Ovary (tissue), 7 donors: ENCODE measurements at regions not wholly inside any gene's neighbourhood (a gene's known extent, or its start where the extent isn't known, plus 50 kb on each side); places are given as distances from the start of the nearest gene placed in this dataset.

Source experiments
- DNase-seq, 5 donors: peaks; one replicate each; pipeline ENCODE4 v3.0.0-alpha.2; 2019 to 2020
- H3K27ac ChIP-seq, 2 donors: fragments of 200-600 bp; one replicate each; pipeline versions ENCODE4 v1.5.1 to v1.8.0; 2019 to 2022
- H3K27me3 ChIP-seq: fragments of 200-600 bp; one replicate; pipeline ENCODE4 v1.8.0; 2022
- H3K36me3 ChIP-seq: fragments of 200-600 bp; sonication (generic); one replicate; pipeline ENCODE4 v1.5.1; 2019
- H3K4me1 ChIP-seq: one replicate; pipeline ENCODE4 v1.8.1; 2013; ENCODE audit warnings: mild to moderate bottlenecking, moderate library complexity; ENCODE audit not compliant: insufficient read depth
- H3K4me3 ChIP-seq: fragments of 200-600 bp; sonication (generic); one replicate; pipeline ENCODE4 v1.5.1; 2017
- H3K9me3 ChIP-seq, 2 donors: fragments of 200-600 bp in 1 of 2; sonication (generic) in 1 of 2; one replicate each; pipeline versions ENCODE4 v1.5.1 to v1.8.1; 2013 to 2019; ENCODE audit warnings: mild to moderate bottlenecking in 1 of 2, moderate library complexity in 1 of 2
- EP300 ChIP-seq: sonication (generic); formaldehyde crosslinking; IDR thresholded peaks from one replicate; pipeline ENCODE4 v1.6.1; 2017; ENCODE audit warnings: antibody characterized with exemption
- POLR2A ChIP-seq: fragments of 450-650 bp; IDR thresholded peaks from one replicate; pipeline ENCODE4 v1.6.1; 2017; ENCODE audit warnings: antibody characterized with exemption, mild to moderate bottlenecking, moderate library complexity
- WGBS, 3 donors: extraction: QIAGEN DNeasy Blood & Tissue Kit in 1 of 3; methylation state at CpG; one replicate each; pipeline versions ENCODE4 v1.1.5 to v1.1.7; 2013 to 2017; 5-methylcytosine and 5-hydroxymethylcytosine counted together
- intact Hi-C, 4 donors: fragments of 100-400 bp; cut with DNase I; formaldehyde crosslinking; loops; one replicate each; pipeline versions ENCODE4 v1.11.0 to v1.15.1; 2022 to 2023
- TF ChIP-seq, protein P1 (sequence below), 3 donors: fragments of 450-650 bp in 2 of 3; fragments of 200-600 bp in 1 of 3; IDR thresholded peaks; one replicate each; pipeline versions ENCODE4 v1.5.1 to v1.8.0; 2016 to 2022; ENCODE audit warnings: antibody characterized with exemption in 3 of 3, mild to moderate bottlenecking in 1 of 3
- donor health status: DM: no; HTN: no; CAD: no; lungs with moderate emphysema.
- donor health status: DM: no; HTN: no; CAD: no.
- donor health status: Bipolar disorder and iron deficiency.
- donor health status: DM: no; HTN: no; CAD: no.
- donor health status: DM: yes; HTN: yes; CAD: no.

DNA sequence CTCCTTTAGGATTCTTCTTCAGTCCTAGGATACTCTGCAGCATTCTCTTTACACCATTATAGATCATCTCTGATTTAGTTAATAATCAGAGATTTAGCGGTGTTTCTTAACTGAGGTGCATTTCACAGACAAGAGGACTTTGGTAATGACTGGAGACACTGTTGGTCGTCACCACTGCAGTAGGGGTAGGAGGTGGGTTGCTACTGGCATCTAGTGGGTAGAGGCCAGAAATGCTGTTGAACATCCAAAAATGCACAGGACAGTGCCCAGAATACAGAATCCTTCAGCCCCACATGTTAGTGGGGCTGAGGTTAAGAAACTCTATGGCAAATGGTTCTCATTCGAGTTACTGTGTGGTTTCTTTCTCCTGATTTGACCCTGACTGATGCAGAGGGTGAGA, 80.4 kb upstream of the LMCD1 start:
- DNase-seq, result no peak
- Histone ChIP-seq H3K4me1 (no peaks in the 10 kb centered on the region), H3K9me3 (no peaks in the 10 kb centered on the region), H3K36me3 (no peaks in the 10 kb centered on the region), H3K27ac (no peak overlapping the region), H3K27me3 (no peaks in the 10 kb centered on the region), H3K4me3 (no peak overlapping the region)
- intact Hi-C loops, result no loop called here
- no peak for TF ChIP-seq POLR2A
- TF ChIP-seq, protein P1, sequence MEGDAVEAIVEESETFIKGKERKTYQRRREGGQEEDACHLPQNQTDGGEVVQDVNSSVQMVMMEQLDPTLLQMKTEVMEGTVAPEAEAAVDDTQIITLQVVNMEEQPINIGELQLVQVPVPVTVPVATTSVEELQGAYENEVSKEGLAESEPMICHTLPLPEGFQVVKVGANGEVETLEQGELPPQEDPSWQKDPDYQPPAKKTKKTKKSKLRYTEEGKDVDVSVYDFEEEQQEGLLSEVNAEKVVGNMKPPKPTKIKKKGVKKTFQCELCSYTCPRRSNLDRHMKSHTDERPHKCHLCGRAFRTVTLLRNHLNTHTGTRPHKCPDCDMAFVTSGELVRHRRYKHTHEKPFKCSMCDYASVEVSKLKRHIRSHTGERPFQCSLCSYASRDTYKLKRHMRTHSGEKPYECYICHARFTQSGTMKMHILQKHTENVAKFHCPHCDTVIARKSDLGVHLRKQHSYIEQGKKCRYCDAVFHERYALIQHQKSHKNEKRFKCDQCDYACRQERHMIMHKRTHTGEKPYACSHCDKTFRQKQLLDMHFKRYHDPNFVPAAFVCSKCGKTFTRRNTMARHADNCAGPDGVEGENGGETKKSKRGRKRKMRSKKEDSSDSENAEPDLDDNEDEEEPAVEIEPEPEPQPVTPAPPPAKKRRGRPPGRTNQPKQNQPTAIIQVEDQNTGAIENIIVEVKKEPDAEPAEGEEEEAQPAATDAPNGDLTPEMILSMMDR (IDR thresholded peaks at IDR 0.05), result no peak
- TF ChIP-seq EP300, result no peak
- 67 to 72% (median 69%) methylated on average over 3 of the region's 3 CpGs for WGBS, 3 donors

DNA sequence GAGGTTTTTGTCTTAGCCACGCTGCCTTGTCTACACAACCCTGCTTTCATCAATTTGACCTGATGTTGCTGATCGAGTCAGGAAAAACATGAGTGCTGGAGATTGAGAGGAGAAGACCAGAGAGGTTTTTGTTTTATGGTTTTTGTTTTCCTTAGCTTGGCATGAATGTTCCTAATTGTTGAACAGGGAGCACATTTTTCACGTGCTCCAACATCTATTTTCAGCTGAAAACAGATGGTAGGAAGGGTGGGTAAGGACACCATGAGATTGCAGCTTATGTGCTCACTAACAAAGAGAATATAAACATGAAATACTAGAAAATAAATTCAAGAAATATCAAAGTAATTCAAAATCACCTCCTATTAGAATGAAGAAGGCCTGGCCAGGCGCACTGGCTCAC, 79.9 kb upstream of the LMCD1 start:
- DNase-seq, result no peak
- Histone ChIP-seq H3K36me3 (no peaks in the 10 kb centered on the region), H3K27me3 (no peaks in the 10 kb centered on the region), H3K4me1 (no peaks in the 10 kb centered on the region), H3K9me3 (no peaks in the 10 kb centered on the region), H3K4me3 (no peak overlapping the region), H3K27ac (no peak overlapping the region)
- WGBS, 3 donors, result 37 to 60% (median 55%) methylated on average over 4 of the region's 4 CpGs
- TF ChIP-seq, protein P1 (IDR thresholded peaks at IDR 0.05), result no peak
- TF ChIP-seq POLR2A (no peak), EP300 (no peak)
- intact Hi-C loops, result no loop called here

DNA sequence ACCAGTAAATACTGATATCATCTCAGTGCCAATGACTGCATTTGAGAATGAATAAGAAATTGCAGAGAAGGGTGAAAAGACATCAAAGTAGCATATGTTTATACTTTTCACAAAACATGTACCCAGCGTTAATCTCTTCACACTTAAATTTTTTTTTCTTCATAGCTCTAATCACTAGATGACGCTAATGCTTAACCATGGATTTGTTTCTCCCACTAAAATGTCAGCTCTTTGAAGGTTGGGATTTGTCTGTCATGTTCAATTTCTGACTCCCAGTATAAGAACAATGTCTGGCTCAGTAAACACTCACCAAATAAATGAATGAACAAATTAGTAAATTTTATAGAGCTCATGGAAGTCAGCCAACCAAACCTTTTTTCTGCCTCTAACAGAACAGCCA, 78.3 kb upstream of the LMCD1 start:
- TF ChIP-seq, protein P1 (IDR thresholded peaks at IDR 0.05), result no peak
- no peak for TF ChIP-seq POLR2A
- no peak for TF ChIP-seq EP300
- no peak overlapping the region for H3K27ac ChIP-seq
- no peaks in the 10 kb centered on the region for H3K4me1 ChIP-seq
- no peaks in the 10 kb centered on the region for H3K27me3 ChIP-seq
- no peaks in the 10 kb centered on the region for H3K36me3 ChIP-seq
- DNase-seq, result no peak
- no peak overlapping the region for H3K4me3 ChIP-seq
- intact Hi-C loops, result no loop called here
- WGBS, 3 donors, result 43 to 52% (median 51%) methylated on average over 2 of the region's 2 CpGs
- no peaks in the 10 kb centered on the region for H3K9me3 ChIP-seq

DNA sequence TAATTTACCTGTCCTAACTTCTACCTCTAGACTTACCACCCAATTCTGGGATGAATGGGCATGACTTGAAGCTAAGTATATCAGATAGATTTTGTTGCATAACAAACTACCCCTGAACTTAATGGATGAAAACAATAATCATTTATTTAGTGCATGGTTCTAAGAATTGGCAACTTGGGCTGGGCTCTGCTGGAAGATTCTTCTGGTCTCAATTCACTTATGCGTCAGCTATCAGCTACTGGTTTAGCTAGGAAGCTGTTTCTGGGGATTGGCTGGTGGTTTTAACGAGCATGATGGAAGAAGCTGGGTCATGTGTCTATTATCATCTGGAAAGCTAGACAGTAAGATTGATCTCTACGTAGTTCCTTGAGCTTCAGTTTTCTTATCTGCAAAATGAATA, 77.3 kb upstream of the LMCD1 start:
- no peak for TF ChIP-seq POLR2A
- TF ChIP-seq, protein P1 (IDR thresholded peaks at IDR 0.05), result no peak
- no peak for TF ChIP-seq EP300
- no peak for DNase-seq
- no peaks in the 10 kb centered on the region for H3K36me3 ChIP-seq
- H3K4me3 ChIP-seq, result no peak overlapping the region
- no peak overlapping the region for H3K27ac ChIP-seq
- H3K27me3 ChIP-seq, result no peaks in the 10 kb centered on the region
- H3K9me3 ChIP-seq, result no peaks in the 10 kb centered on the region
- H3K4me1 ChIP-seq, result no peaks in the 10 kb centered on the region
- 91 to 93% (median 93%) methylated on average over 3 of the region's 3 CpGs for WGBS, 3 donors
- intact Hi-C loops, result no loop called here
